Adrenal gland (tissue), 9 donors: ENCODE measurements at regions not wholly inside any gene's neighbourhood (a gene's known extent, or its start where the extent isn't known, plus 50 kb on each side); places are given as distances from the start of the nearest gene placed in this dataset.

Experiments used
- DNase-seq, 7 donors: peaks; one replicate each; pipeline ENCODE4 v3.0.0-alpha.2; 2019 to 2020
- H3K27ac ChIP-seq, 5 donors: fragments of 200-600 bp; sonication (generic) in 4 of 5; 1 replicate in 3 of 5; 2 replicates in 2 of 5; pipeline versions ENCODE4 v1.5.1 to v1.8.0; 2016 to 2020; ENCODE audit warnings: mild to moderate bottlenecking in 1 of 5
- H3K27me3 ChIP-seq: fragments of 200-600 bp; 2 replicates; pipeline ENCODE4 v1.8.0; 2021
- H3K36me3 ChIP-seq, 2 donors: fragments of 200-600 bp; replicated peaks in 1 of 2; 1 replicate in 1 of 2; 2 replicates in 1 of 2; pipeline versions ENCODE4 v1.5.1 to v1.8.0; 2018 to 2022
- H3K4me1 ChIP-seq, 2 donors: fragments of 200-600 bp; replicated peaks in 1 of 2; 1 replicate in 1 of 2; 2 replicates in 1 of 2; pipeline versions ENCODE4 v1.5.1 to v1.8.0; 2018 to 2021
- H3K4me3 ChIP-seq, 4 donors: fragments of 200-600 bp; sonication (generic) in 3 of 4; one replicate each; pipeline ENCODE4 v1.5.1; 2016 to 2018
- H3K9me3 ChIP-seq, 3 donors: fragments of 200-600 bp; sonication (generic) in 1 of 3; replicated peaks in 1 of 3; 1 replicate in 2 of 3; 2 replicates in 1 of 3; pipeline versions ENCODE4 v1.5.1 to v1.8.0; 2016 to 2021
- POLR2A ChIP-seq, 2 donors: fragments of 450-650 bp; IDR thresholded peaks; one replicate each; pipeline ENCODE4 v1.6.1; 2017; ENCODE audit warnings: antibody characterized with exemption in 2 of 2, mild to moderate bottlenecking in 2 of 2, moderate library complexity in 1 of 2
- WGBS, 4 donors: extraction: QIAGEN DNeasy Blood & Tissue Kit in 2 of 4; methylation state at CpG; one replicate each; pipeline versions ENCODE4 v1.1.5 to v1.1.7; 2013 to 2017; 5-methylcytosine and 5-hydroxymethylcytosine counted together
- intact Hi-C, 2 donors: fragments of 100-400 bp; cut with DNase I; formaldehyde crosslinking; loops; one replicate each; pipeline versions ENCODE4 v1.14.1 to v1.15.0; 2022 to 2023
- TF ChIP-seq, protein P1 (sequence below), 6 experiments: fragments of 450-650 bp in 4 of 6; fragments of 200-600 bp in 2 of 6; sonication (generic) in 1 of 6; IDR thresholded peaks; 1 replicate in 5 of 6; 2 replicates in 1 of 6; pipeline versions ENCODE4 v1.5.1 to v1.8.0; 2016 to 2021; ENCODE audit warnings: antibody characterized with exemption in 6 of 6, mild to moderate bottlenecking in 2 of 6, moderate library complexity in 1 of 6
- donor health status: healthy with polysubstance abuse.
- donor health status: Bipolar disorder and iron deficiency.
- donor health status: DM: yes; HTN: yes; CAD: no.
- donor health status: DM: no; HTN: no; CAD: no.
- donor health status: DM: no; HTN: no; CAD: no.

DNA sequence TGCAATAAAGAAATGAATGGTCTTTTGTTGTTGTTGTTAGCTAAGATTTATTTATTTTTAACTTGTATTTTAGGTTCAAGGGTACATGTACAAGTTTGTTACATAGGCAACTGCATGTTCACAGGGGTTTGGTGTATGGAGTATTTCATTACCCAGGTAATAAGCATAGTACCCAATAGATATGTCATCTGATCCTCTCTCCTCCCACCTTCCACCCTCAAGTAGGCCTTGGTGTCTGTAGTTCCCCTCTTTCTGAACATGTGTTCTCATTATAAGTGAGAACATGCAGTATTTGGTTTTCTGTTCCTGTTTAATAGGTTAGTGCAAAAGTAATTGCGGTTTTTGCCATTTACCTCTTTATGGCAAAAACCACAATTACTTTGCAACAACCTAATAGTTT, 554.1 kb downstream of the TBC1D4 start:
- Histone ChIP-seq H3K27ac (no peak overlapping the region), H3K4me1 (no peaks in the 10 kb centered on the region), H3K9me3 (no peaks in the 10 kb centered on the region), H3K27me3 (no peaks in the 10 kb centered on the region), H3K36me3 (no peaks in the 10 kb centered on the region), H3K4me3 (no peak overlapping the region)
- intact Hi-C loops, result no loop called here
- DNase-seq, result no peak
- TF ChIP-seq, protein P1, sequence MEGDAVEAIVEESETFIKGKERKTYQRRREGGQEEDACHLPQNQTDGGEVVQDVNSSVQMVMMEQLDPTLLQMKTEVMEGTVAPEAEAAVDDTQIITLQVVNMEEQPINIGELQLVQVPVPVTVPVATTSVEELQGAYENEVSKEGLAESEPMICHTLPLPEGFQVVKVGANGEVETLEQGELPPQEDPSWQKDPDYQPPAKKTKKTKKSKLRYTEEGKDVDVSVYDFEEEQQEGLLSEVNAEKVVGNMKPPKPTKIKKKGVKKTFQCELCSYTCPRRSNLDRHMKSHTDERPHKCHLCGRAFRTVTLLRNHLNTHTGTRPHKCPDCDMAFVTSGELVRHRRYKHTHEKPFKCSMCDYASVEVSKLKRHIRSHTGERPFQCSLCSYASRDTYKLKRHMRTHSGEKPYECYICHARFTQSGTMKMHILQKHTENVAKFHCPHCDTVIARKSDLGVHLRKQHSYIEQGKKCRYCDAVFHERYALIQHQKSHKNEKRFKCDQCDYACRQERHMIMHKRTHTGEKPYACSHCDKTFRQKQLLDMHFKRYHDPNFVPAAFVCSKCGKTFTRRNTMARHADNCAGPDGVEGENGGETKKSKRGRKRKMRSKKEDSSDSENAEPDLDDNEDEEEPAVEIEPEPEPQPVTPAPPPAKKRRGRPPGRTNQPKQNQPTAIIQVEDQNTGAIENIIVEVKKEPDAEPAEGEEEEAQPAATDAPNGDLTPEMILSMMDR (IDR thresholded peaks at IDR 0.05), result no peak
- no peak for TF ChIP-seq POLR2A (IDR thresholded peaks at IDR 0.05)
- 0 to 49% (median 42%) methylated on average over 1 of the region's 1 CpG for WGBS, 4 donors

DNA sequence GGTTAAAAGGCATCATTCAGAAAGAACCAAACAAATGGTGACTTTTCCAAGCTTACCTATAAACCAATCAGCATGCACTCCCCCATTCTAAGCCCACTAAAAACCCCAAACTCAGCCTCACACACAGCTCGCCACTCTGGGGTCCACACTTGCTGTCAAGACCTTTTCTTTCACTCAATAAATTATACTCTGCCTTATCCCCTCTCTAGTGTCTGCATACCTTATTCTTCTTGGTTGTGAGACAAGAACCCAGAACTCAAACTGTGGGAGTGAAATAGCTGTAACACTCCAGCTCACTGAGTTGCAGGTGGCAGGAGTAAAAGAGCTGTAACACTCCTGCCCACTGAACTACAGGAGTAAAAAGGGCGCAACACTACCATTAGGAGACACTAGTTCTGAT, 559.0 kb downstream of the TBC1D4 start:
- 73 to 86% (median 82%) methylated on average over 2 of the region's 2 CpGs for WGBS, 4 donors
- TF ChIP-seq, protein P1 (IDR thresholded peaks at IDR 0.05), result no peak
- no peak for TF ChIP-seq POLR2A (IDR thresholded peaks at IDR 0.05)
- Histone ChIP-seq H3K9me3 (no peaks in the 10 kb centered on the region), H3K4me3 (no peak overlapping the region), H3K4me1 (no peaks in the 10 kb centered on the region), H3K27me3 (no peaks in the 10 kb centered on the region), H3K36me3 (no peaks in the 10 kb centered on the region), H3K27ac (no peak overlapping the region)
- no peak for DNase-seq
- intact Hi-C loops, result no loop called here

DNA sequence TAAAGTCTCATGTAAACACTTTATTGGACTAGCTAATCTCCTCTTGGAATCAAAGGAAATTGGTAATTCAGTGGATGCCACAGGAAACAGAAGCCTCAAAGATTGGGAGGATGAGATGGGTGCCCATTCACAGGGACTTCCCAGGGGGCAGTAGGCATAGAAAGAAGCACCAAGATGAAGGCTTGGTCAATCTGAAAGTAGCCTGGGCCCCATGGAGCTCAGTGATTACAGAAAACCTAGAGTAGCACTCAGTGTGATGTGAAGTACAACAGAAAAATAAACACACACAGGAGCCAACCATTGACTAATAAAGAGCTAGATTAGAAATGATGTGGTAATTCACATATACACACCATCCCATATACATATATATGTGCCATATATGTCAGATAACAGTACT, 560.6 kb downstream of the TBC1D4 start:
- Histone ChIP-seq H3K27me3 (no peaks in the 10 kb centered on the region), H3K4me1 (no peaks in the 10 kb centered on the region), H3K9me3 (no peaks in the 10 kb centered on the region), H3K36me3 (no peaks in the 10 kb centered on the region), H3K27ac (no peak overlapping the region), H3K4me3 (no peak overlapping the region)
- no peak for DNase-seq
- TF ChIP-seq, protein P1 (IDR thresholded peaks at IDR 0.05), result no peak
- no peak for TF ChIP-seq POLR2A (IDR thresholded peaks at IDR 0.05)
- intact Hi-C loops, result no loop called here

DNA sequence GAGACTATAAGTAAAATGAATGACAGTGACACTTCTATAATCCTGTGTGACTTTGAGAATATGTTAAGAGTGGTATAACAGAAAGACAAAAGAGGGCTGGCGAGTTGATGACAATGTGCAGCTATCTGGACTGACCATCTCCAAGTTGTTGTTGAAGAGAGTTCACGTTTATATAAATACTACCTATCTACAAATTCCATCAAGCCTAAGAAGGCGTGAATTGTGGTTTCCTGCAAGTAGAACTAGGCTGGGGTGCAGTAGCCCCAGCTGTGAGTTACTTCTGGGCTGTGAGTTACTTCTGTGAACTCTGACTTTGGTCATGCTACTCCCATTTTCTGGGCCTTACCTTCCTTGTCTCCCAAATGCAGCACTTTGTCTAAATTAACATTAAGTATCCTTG, 561.0 kb downstream of the TBC1D4 start:
- Histone ChIP-seq H3K27me3 (no peaks in the 10 kb centered on the region), H3K4me3 (no peak overlapping the region), H3K9me3 (no peaks in the 10 kb centered on the region), H3K4me1 (no peaks in the 10 kb centered on the region), H3K36me3 (no peaks in the 10 kb centered on the region), H3K27ac (no peak overlapping the region)
- no peak for DNase-seq
- intact Hi-C loops, result no loop called here
- TF ChIP-seq, protein P1 (IDR thresholded peaks at IDR 0.05), result no peak
- TF ChIP-seq POLR2A (IDR thresholded peaks at IDR 0.05), result no peak
- 48 to 61% (median 59%) methylated on average over 3 of the region's 3 CpGs for WGBS, 4 donors
